ENCODE measurements at regions not wholly inside any gene's neighbourhood (a gene's known extent, or its start where the extent isn't known, plus 50 kb on each side); places are given as distances from the start of the nearest gene placed in this dataset.

GRCh38 chr10:125235093-125236069 lies 75.0 kb upstream of the CTBP2 start:
- TF ChIP-seq POLR2A (IDR thresholded peaks at IDR 0.05) (no peak), CTCF (IDR thresholded peaks at IDR 0.05 in 8 of 11, conservative IDR thresholded peaks at IDR 0.05 in 3 of 11) (no peak), POLR2AphosphoS5 (IDR thresholded peaks at IDR 0.05) (no peak)
